ENCODE measurements at regions not wholly inside any gene's neighbourhood (a gene's known extent, or its start where the extent isn't known, plus 50 kb on each side); places are given as distances from the start of the nearest gene placed in this dataset.

- DNase-seq (ENCODE audit: low read depth) = no peak
- no peaks in the 10 kb centered on the region for H3K36me3 ChIP-seq (ENCODE audit: control insufficient read depth, insufficient read depth, low read length, severe bottlenecking)
- H3K4me3 ChIP-seq (ENCODE audit: low read length) = no peak overlapping the region
- H3K27me3 ChIP-seq (replicated peaks; ENCODE audit: control insufficient read depth, insufficient read depth, low read length) = peaks cover 50% of the 10 kb centered on the region
- H3K9me3 ChIP-seq (ENCODE audit: control insufficient read depth, low read length) = no peaks in the 10 kb centered on the region
- no peak overlapping the region for H3K9ac ChIP-seq (ENCODE audit: low read length)
- peaks cover 2% of the 10 kb centered on the region for H3K4me1 ChIP-seq (ENCODE audit: control insufficient read depth, insufficient read depth, low read length)
These were observed 138.1 kb upstream of the UNC5B start for GRCh38 chr10:71074176-71074755.

- Histone ChIP-seq H3K36me3 (ENCODE audit: control insufficient read depth, insufficient read depth, low read length, severe bottlenecking) (no peaks in the 10 kb centered on the region), H3K9me3 (ENCODE audit: control insufficient read depth, low read length) (no peaks in the 10 kb centered on the region), H3K9ac (ENCODE audit: low read length) (no peak overlapping the region), H3K4me3 (ENCODE audit: low read length) (no peak overlapping the region), H3K4me1 (ENCODE audit: control insufficient read depth, insufficient read depth, low read length) (no peaks in the 10 kb centered on the region), H3K27me3 (replicated peaks; ENCODE audit: control insufficient read depth, insufficient read depth, low read length) (peaks cover 56% of the 10 kb centered on the region)
- DNase-seq (ENCODE audit: low read depth) = no peak
These were observed 137.1 kb upstream of the UNC5B start for GRCh38 chr10:71075086-71075758.

GRCh38 chr10:71075759-71076472 lies 136.5 kb upstream of the UNC5B start:
- H3K9me3 ChIP-seq (ENCODE audit: control insufficient read depth, low read length) = no peaks in the 10 kb centered on the region
- H3K4me1 ChIP-seq (ENCODE audit: control insufficient read depth, insufficient read depth, low read length) = no peaks in the 10 kb centered on the region
- no peak overlapping the region for H3K9ac ChIP-seq (ENCODE audit: low read length)
- no peak overlapping the region for H3K4me3 ChIP-seq (ENCODE audit: low read length)
- H3K27me3 ChIP-seq (replicated peaks; ENCODE audit: control insufficient read depth, insufficient read depth, low read length) = peaks cover 61% of the 10 kb centered on the region
- H3K36me3 ChIP-seq (ENCODE audit: control insufficient read depth, insufficient read depth, low read length, severe bottlenecking) = no peaks in the 10 kb centered on the region
- DNase-seq (ENCODE audit: low read depth) = no peak

- H3K4me3 ChIP-seq (ENCODE audit: low read length) = no peak overlapping the region
- H3K27me3 ChIP-seq (replicated peaks; ENCODE audit: control insufficient read depth, insufficient read depth, low read length) = peaks cover 61% of the 10 kb centered on the region
- no peak for DNase-seq (ENCODE audit: low read depth)
- H3K9me3 ChIP-seq (ENCODE audit: control insufficient read depth, low read length) = no peaks in the 10 kb centered on the region
- H3K36me3 ChIP-seq (ENCODE audit: control insufficient read depth, insufficient read depth, low read length, severe bottlenecking) = no peaks in the 10 kb centered on the region
- H3K4me1 ChIP-seq (ENCODE audit: control insufficient read depth, insufficient read depth, low read length) = no peaks in the 10 kb centered on the region
- no peak overlapping the region for H3K9ac ChIP-seq (ENCODE audit: low read length)
These were observed 135.8 kb upstream of the UNC5B start for GRCh38 chr10:71076473-71077142.

- Histone ChIP-seq H3K27me3 (replicated peaks; ENCODE audit: control insufficient read depth, insufficient read depth, low read length) (peaks cover 61% of the 10 kb centered on the region), H3K36me3 (ENCODE audit: control insufficient read depth, insufficient read depth, low read length, severe bottlenecking) (no peaks in the 10 kb centered on the region), H3K9me3 (ENCODE audit: control insufficient read depth, low read length) (no peaks in the 10 kb centered on the region), H3K4me3 (ENCODE audit: low read length) (no peak overlapping the region), H3K4me1 (ENCODE audit: control insufficient read depth, insufficient read depth, low read length) (no peaks in the 10 kb centered on the region), H3K9ac (ENCODE audit: low read length) (no peak overlapping the region)
- no peak for DNase-seq (ENCODE audit: low read depth)
These were observed 135.2 kb upstream of the UNC5B start for GRCh38 chr10:71077143-71077581.

GRCh38 chr10:71077796-71078453 lies 134.4 kb upstream of the UNC5B start:
- peaks cover 55% of the 10 kb centered on the region for H3K27me3 ChIP-seq (replicated peaks; ENCODE audit: control insufficient read depth, insufficient read depth, low read length)
- DNase-seq (ENCODE audit: low read depth) = no peak
- no peak overlapping the region for H3K9ac ChIP-seq (ENCODE audit: low read length)
- H3K4me3 ChIP-seq (ENCODE audit: low read length) = no peak overlapping the region
- H3K36me3 ChIP-seq (ENCODE audit: control insufficient read depth, insufficient read depth, low read length, severe bottlenecking) = no peaks in the 10 kb centered on the region
- no peaks in the 10 kb centered on the region for H3K9me3 ChIP-seq (ENCODE audit: control insufficient read depth, low read length)
- H3K4me1 ChIP-seq (ENCODE audit: control insufficient read depth, insufficient read depth, low read length) = no peaks in the 10 kb centered on the region

DNA sequence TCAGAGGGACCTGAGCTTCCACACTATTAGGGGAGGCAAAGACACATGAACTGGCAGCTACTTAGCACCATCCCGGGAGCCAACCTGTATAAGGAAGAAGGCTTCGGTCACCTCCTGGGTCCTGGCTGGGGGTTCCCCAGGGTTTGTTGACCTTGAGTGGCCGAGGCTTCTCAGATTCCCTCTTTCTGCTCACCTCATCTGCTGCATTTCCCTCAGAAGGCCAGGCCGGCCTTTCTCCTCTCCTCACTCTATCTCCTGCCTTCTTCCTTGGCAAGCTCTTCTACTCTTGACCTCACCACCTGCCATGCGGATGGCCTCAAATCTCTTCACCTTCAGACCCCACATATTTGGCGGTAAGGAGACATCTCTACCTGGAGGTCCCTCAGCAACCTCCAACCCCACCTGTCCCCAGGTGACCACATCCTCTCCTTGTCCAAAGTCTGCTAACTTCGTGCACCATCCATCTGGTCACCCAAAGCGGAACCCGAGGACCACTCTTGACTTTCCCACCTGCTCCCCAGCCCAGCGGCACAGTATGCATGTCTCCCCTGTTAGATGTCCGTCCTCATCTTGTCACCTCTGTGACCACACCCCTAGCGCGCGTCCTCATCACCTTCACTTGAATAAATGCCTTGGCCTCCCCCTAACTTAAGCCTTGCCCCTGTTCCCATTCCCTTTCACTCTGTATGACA lies 133.8 kb upstream of the UNC5B start:
- H3K4me3 ChIP-seq (ENCODE audit: low read length) = no peak overlapping the region
- H3K9me3 ChIP-seq (ENCODE audit: control insufficient read depth, low read length) = no peaks in the 10 kb centered on the region
- H3K36me3 ChIP-seq (ENCODE audit: control insufficient read depth, insufficient read depth, low read length, severe bottlenecking) = no peaks in the 10 kb centered on the region
- no peaks in the 10 kb centered on the region for H3K4me1 ChIP-seq (ENCODE audit: control insufficient read depth, insufficient read depth, low read length)
- no peak for DNase-seq (ENCODE audit: low read depth)
- H3K9ac ChIP-seq (ENCODE audit: low read length) = no peak overlapping the region
- H3K27me3 ChIP-seq (replicated peaks; ENCODE audit: control insufficient read depth, insufficient read depth, low read length) = peaks cover 53% of the 10 kb centered on the region

DNA sequence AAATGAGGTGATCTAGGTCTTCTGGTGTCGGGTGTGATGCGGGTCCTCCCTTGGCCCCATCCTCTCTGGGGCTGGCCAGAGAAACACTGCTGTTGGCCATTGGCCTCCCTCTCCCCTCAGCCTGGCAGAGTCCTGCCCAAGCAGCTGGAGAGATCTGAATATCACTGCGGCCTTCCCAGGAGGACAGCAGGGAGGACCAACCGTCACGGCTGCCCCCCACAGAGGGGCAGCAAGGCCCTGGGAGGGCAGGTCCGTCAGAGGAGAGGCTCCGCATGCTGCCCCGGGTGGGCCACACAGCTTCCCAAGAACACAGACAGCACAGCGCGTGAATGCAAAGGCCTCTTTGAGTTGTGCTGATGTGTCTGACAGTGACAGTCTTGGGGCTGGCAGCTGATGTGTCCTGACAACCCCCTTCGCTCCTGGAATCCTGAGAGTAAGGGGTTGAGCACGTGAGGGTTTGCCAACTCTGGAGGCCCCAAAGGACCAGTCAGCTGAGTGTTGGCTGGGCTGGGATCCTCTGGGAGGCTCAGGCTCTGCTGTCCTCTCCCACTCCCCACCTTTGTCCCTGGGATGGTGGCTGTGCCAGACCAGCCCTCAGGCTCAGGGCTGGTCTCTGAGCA lies 132.5 kb upstream of the UNC5B start:
- H3K9me3 ChIP-seq (ENCODE audit: control insufficient read depth, low read length) = no peaks in the 10 kb centered on the region
- H3K4me1 ChIP-seq (ENCODE audit: control insufficient read depth, insufficient read depth, low read length) = no peaks in the 10 kb centered on the region
- no peaks in the 10 kb centered on the region for H3K36me3 ChIP-seq (ENCODE audit: control insufficient read depth, insufficient read depth, low read length, severe bottlenecking)
- H3K27me3 ChIP-seq (replicated peaks; ENCODE audit: control insufficient read depth, insufficient read depth, low read length) = peaks cover 52% of the 10 kb centered on the region
- no peak overlapping the region for H3K9ac ChIP-seq (ENCODE audit: low read length)
- H3K4me3 ChIP-seq (ENCODE audit: low read length) = no peak overlapping the region
- DNase-seq (ENCODE audit: low read depth) = no peak

DNA sequence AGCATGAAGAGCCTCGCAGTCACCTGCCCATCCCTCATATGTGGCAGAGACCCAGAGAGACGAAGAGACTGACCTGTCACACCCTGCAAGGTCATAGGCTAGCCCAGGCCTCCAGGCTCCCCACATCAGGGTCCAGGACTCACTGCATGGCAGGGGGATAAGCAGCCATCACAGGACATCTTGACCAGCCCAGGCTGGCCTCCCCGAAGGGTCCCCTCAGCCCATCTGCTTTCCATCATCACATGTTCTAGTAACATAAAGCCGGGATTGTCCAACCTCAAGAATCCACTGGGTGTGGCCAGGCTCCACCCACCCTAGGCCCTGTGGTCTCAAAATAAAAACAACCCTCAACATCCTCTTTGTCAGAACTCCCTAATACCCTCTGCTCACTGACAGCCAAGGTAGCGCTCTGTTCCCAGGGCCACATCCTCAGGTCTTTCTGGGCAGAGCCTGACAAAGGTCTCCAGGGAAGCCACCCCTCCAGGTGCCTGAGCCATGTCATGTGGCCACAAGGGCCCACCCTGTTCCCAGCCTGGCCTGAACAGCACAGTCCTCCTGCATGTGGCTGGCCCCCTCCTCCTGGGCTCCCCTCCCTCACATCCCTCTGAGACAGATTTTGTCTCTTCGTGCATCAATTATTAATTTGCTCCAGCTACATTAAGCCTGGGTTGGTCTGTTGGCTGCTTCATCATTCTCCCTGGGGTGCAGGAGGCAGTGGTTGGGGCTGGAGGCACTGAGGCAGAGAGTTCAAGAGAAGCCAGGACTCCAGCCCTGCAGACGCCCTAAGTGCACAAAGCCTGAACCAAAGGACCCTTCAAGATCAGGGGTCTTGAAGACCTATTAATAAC lies 131.8 kb upstream of the UNC5B start:
- Histone ChIP-seq H3K4me3 (ENCODE audit: low read length) (no peak overlapping the region), H3K27me3 (replicated peaks; ENCODE audit: control insufficient read depth, insufficient read depth, low read length) (peaks cover 54% of the 10 kb centered on the region), H3K9me3 (ENCODE audit: control insufficient read depth, low read length) (no peaks in the 10 kb centered on the region), H3K4me1 (ENCODE audit: control insufficient read depth, insufficient read depth, low read length) (no peaks in the 10 kb centered on the region), H3K9ac (ENCODE audit: low read length) (no peak overlapping the region), H3K36me3 (ENCODE audit: control insufficient read depth, insufficient read depth, low read length, severe bottlenecking) (no peaks in the 10 kb centered on the region)
- no peak for DNase-seq (ENCODE audit: low read depth)

- peaks cover 58% of the 10 kb centered on the region for H3K27me3 ChIP-seq (replicated peaks; ENCODE audit: control insufficient read depth, insufficient read depth, low read length)
- H3K9me3 ChIP-seq (ENCODE audit: control insufficient read depth, low read length) = no peaks in the 10 kb centered on the region
- H3K9ac ChIP-seq (ENCODE audit: low read length) = no peak overlapping the region
- no peaks in the 10 kb centered on the region for H3K4me1 ChIP-seq (ENCODE audit: control insufficient read depth, insufficient read depth, low read length)
- H3K36me3 ChIP-seq (ENCODE audit: control insufficient read depth, insufficient read depth, low read length, severe bottlenecking) = no peaks in the 10 kb centered on the region
- DNase-seq (ENCODE audit: low read depth) = no peak
- no peak overlapping the region for H3K4me3 ChIP-seq (ENCODE audit: low read length)
These were observed 131.2 kb upstream of the UNC5B start for GRCh38 chr10:71081229-71081560.
